GM23338 (cell line): ENCODE measurements at regions not wholly inside any gene's neighbourhood (a gene's known extent, or its start where the extent isn't known, plus 50 kb on each side); places are given as distances from the start of the nearest gene placed in this dataset.

Experiments
- ATAC-seq: fragments of 200-7000 bp; cut with Tn5 transposase; 3 replicates; pipeline ENCODE4 v1.9.1; 2020
- DNase-seq: peaks from one replicate; pipeline ENCODE4 v3.0.0-alpha.2; 2015; ENCODE audit warnings: low spot score
- H2AFZ ChIP-seq: fragments of 200-600 bp; sonication (generic); 2 replicates; pipeline ENCODE4 v1.8.0; 2016; ENCODE audit warnings: antibody characterized with exemption, mild to moderate bottlenecking, moderate library complexity
- H3F3A ChIP-seq: fragments of 200-600 bp; sonication (generic); replicated peaks from 2 replicates; pipeline ENCODE4 v1.8.0; 2017; ENCODE audit warnings: antibody characterized with exemption, mixed run types, low read depth
- H3K27ac ChIP-seq: fragments of 200-600 bp; sonication (generic); 2 replicates; pipeline ENCODE4 v1.6.1; 2016; ENCODE audit warnings: low read depth
- H3K27me3 ChIP-seq: fragments of 200-600 bp; sonication (generic); 2 replicates; pipeline ENCODE4 v1.8.0; 2016; ENCODE audit warnings: mild to moderate bottlenecking, mixed run types, moderate library complexity; ENCODE audit not compliant: insufficient read depth
- H3K36me3 ChIP-seq: fragments of 200-600 bp; sonication (generic); 2 replicates; pipeline ENCODE4 v1.8.0; 2016; ENCODE audit warnings: mild to moderate bottlenecking; ENCODE audit not compliant: insufficient read depth
- H3K4me1 ChIP-seq: fragments of 200-600 bp; sonication (generic); 2 replicates; pipeline ENCODE4 v1.8.0; 2016; ENCODE audit warnings: mild to moderate bottlenecking, moderate library complexity; ENCODE audit not compliant: insufficient read depth
- H3K4me2 ChIP-seq: fragments of 200-600 bp; sonication (generic); 2 replicates; pipeline ENCODE4 v1.7.1; 2017; ENCODE audit warnings: mixed run types
- H3K4me3 ChIP-seq: fragments of 200-600 bp; sonication (generic); 2 replicates; pipeline ENCODE4 v1.6.1; 2016; ENCODE audit warnings: mixed run types
- H3K79me2 ChIP-seq: fragments of 200-600 bp; sonication (generic); replicated peaks from 2 replicates; pipeline ENCODE4 v1.8.0; 2017; ENCODE audit warnings: mild to moderate bottlenecking; ENCODE audit not compliant: insufficient read depth
- H3K9me2 ChIP-seq: fragments of 200-600 bp; sonication (generic); 2 replicates; pipeline ENCODE4 v1.8.0; 2017; ENCODE audit not compliant: insufficient read depth
- H4K20me1 ChIP-seq: fragments of 200-600 bp; sonication (generic); replicated peaks from 2 replicates; pipeline ENCODE4 v1.8.0; 2017; ENCODE audit warnings: mild to moderate bottlenecking; ENCODE audit not compliant: insufficient read depth
- H3K27ac Mint-ChIP-seq: 2 replicates; pipeline ENCODE4 v1.8.0; 2020; ENCODE audit warnings: inconsistent platforms, mild to moderate bottlenecking, moderate library complexity, mixed read lengths
- H3K27me3 Mint-ChIP-seq: 3 replicates; pipeline ENCODE4 v1.8.0; 2022; ENCODE audit warnings: low read depth, mild to moderate bottlenecking, moderate library complexity, mixed read lengths, inconsistent platforms; ENCODE audit not compliant: insufficient read depth, poor library complexity
- H3K36me3 Mint-ChIP-seq: 3 replicates; pipeline ENCODE4 v1.8.0; 2021; ENCODE audit warnings: low read depth, mild to moderate bottlenecking, inconsistent platforms, moderate library complexity, mixed read lengths
- H3K4me1 Mint-ChIP-seq: 3 replicates; pipeline ENCODE4 v1.8.0; 2020; ENCODE audit warnings: mild to moderate bottlenecking, inconsistent platforms, mixed read lengths
- H3K4me3 Mint-ChIP-seq: 3 replicates; pipeline ENCODE4 v1.8.0; 2021; ENCODE audit warnings: moderate library complexity, mild to moderate bottlenecking, inconsistent platforms, mixed read lengths
- H3K9me3 Mint-ChIP-seq: 3 replicates; pipeline ENCODE4 v1.8.0; 2020; ENCODE audit warnings: moderate library complexity, mild to moderate bottlenecking, inconsistent platforms, mixed read lengths
- CREB1 ChIP-seq: fragments of 250-450 bp; sonication (Bioruptor Pico); IDR thresholded peaks from 2 replicates; pipeline ENCODE4 v1.5.0; 2020; ENCODE audit warnings: low read depth, mild to moderate bottlenecking, moderate library complexity
- EZH2phosphoT487 ChIP-seq: fragments of 200-600 bp; sonication (generic); IDR thresholded peaks from one replicate; pipeline ENCODE4 v1.8.1; 2018; ENCODE audit warnings: antibody characterized with exemption; ENCODE audit not compliant: unreplicated experiment
- NANOG ChIP-seq: IDR thresholded peaks from 2 replicates; pipeline ENCODE4 v1.6.1; 2016; ENCODE audit warnings: antibody characterized with exemption, borderline replicate concordance
- STAT1 ChIP-seq: IDR thresholded peaks from one replicate; pipeline ENCODE4 v1.6.1; 2016; ENCODE audit warnings: antibody characterized with exemption; ENCODE audit not compliant: unreplicated experiment
- TF ChIP-seq, protein P1 (sequence below), 2 experiments: fragments of 200-600 bp in 1 of 2; sonication (generic) in 1 of 2; conservative IDR thresholded peaks; 2 replicates each; pipeline versions ENCODE4 v1.5.1 to v1.6.1; 2016 to 2017; ENCODE audit warnings: antibody characterized with exemption in 2 of 2, low read depth in 2 of 2, mild to moderate bottlenecking in 2 of 2, moderate library complexity in 1 of 2
- TF ChIP-seq, protein P2 (sequence below): fragments of 250-450 bp; sonication (Bioruptor Pico); IDR thresholded peaks from 2 replicates; pipeline ENCODE4 v1.5.0; 2020; ENCODE audit warnings: mild to moderate bottlenecking, moderate library complexity

DNA sequence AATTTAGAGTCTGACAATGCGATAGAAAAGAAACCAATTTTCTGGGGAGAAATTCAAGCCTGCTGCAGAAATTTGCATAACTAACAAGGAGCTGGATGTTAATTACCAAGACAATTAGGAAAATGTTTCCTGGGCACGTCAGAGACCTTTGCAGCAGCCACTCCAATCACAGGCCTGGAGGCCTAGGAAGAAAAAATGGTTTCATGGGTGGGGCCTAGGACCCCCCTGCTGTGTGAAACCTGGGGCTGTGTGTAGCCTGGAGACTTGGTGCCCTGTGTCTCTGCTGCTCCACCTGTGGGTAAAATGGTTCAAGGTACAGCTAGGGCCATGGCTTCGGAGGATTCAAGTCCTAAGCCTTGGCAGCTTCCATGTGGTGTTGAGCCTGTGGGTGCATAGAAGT, 837.9 kb downstream of the OTOL1 start:
- Histone ChIP-seq H3K4me1 (no peaks in the 10 kb centered on the region), H3K4me2 (no peak overlapping the region), H3K27me3 (no peaks in the 10 kb centered on the region), H3K4me3 (no peak overlapping the region), H3K27ac (no peak overlapping the region), H3F3A (no peaks in the 10 kb centered on the region), H4K20me1 (no peaks in the 10 kb centered on the region), H3K36me3 (peaks cover 6% of the 10 kb centered on the region; the same call in 1 of the 2 replicates), H3K9me2 (peaks cover 11% of the 10 kb centered on the region; the same call in 1 of the 2 replicates), H2AFZ (no peak overlapping the region), H3K79me2 (no peaks in the 10 kb centered on the region)
- ATAC-seq (no peak), DNase-seq (no peak)
- H3K4me1 Mint-ChIP-seq: no peaks in the 10 kb centered on the region
- no peak overlapping the region for H3K4me3 Mint-ChIP-seq
- peaks cover 19% of the 10 kb centered on the region; the same call in 2 of the 3 replicates for H3K36me3 Mint-ChIP-seq
- TF ChIP-seq EZH2phosphoT487 (no peak), CREB1 (CRISPR knock-in tag) (no peak), STAT1 (no peak), NANOG (no peak)
- TF ChIP-seq, protein P1, sequence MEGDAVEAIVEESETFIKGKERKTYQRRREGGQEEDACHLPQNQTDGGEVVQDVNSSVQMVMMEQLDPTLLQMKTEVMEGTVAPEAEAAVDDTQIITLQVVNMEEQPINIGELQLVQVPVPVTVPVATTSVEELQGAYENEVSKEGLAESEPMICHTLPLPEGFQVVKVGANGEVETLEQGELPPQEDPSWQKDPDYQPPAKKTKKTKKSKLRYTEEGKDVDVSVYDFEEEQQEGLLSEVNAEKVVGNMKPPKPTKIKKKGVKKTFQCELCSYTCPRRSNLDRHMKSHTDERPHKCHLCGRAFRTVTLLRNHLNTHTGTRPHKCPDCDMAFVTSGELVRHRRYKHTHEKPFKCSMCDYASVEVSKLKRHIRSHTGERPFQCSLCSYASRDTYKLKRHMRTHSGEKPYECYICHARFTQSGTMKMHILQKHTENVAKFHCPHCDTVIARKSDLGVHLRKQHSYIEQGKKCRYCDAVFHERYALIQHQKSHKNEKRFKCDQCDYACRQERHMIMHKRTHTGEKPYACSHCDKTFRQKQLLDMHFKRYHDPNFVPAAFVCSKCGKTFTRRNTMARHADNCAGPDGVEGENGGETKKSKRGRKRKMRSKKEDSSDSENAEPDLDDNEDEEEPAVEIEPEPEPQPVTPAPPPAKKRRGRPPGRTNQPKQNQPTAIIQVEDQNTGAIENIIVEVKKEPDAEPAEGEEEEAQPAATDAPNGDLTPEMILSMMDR (conservative IDR thresholded peaks at IDR 0.05; ENCODE audit: low read depth in 2 of 2): no peak
- TF ChIP-seq, protein P2, sequence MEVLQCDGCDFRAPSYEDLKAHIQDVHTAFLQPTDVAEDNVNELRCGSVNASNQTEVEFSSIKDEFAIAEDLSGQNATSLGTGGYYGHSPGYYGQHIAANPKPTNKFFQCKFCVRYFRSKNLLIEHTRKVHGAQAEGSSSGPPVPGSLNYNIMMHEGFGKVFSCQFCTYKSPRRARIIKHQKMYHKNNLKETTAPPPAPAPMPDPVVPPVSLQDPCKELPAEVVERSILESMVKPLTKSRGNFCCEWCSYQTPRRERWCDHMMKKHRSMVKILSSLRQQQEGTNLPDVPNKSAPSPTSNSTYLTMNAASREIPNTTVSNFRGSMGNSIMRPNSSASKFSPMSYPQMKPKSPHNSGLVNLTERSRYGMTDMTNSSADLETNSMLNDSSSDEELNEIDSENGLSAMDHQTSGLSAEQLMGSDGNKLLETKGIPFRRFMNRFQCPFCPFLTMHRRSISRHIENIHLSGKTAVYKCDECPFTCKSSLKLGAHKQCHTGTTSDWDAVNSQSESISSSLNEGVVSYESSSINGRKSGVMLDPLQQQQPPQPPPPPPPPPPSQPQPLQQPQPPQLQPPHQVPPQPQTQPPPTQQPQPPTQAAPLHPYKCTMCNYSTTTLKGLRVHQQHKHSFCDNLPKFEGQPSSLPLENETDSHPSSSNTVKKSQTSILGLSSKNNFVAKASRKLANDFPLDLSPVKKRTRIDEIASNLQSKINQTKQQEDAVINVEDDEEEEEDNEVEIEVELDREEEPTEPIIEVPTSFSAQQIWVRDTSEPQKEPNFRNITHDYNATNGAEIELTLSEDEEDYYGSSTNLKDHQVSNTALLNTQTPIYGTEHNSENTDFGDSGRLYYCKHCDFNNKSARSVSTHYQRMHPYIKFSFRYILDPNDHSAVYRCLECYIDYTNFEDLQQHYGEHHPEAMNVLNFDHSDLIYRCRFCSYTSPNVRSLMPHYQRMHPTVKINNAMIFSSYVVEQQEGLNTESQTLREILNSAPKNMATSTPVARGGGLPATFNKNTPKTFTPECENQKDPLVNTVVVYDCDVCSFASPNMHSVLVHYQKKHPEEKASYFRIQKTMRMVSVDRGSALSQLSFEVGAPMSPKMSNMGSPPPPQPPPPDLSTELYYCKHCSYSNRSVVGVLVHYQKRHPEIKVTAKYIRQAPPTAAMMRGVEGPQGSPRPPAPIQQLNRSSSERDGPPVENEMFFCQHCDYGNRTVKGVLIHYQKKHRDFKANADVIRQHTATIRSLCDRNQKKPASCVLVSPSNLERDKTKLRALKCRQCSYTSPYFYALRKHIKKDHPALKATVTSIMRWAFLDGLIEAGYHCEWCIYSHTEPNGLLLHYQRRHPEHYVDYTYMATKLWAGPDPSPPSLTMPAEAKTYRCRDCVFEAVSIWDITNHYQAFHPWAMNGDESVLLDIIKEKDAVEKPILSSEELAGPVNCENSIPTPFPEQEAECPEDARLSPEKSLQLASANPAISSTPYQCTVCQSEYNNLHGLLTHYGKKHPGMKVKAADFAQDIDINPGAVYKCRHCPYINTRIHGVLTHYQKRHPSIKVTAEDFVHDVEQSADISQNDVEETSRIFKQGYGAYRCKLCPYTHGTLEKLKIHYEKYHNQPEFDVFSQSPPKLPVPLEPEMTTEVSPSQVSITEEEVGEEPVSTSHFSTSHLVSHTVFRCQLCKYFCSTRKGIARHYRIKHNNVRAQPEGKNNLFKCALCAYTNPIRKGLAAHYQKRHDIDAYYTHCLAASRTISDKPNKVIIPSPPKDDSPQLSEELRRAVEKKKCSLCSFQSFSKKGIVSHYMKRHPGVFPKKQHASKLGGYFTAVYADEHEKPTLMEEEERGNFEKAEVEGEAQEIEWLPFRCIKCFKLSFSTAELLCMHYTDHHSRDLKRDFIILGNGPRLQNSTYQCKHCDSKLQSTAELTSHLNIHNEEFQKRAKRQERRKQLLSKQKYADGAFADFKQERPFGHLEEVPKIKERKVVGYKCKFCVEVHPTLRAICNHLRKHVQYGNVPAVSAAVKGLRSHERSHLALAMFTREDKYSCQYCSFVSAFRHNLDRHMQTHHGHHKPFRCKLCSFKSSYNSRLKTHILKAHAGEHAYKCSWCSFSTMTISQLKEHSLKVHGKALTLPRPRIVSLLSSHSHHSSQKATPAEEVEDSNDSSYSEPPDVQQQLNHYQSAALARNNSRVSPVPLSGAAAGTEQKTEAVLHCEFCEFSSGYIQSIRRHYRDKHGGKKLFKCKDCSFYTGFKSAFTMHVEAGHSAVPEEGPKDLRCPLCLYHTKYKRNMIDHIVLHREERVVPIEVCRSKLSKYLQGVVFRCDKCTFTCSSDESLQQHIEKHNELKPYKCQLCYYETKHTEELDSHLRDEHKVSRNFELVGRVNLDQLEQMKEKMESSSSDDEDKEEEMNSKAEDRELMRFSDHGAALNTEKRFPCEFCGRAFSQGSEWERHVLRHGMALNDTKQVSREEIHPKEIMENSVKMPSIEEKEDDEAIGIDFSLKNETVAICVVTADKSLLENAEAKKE: no peak
- H3K27ac Mint-ChIP-seq: no peak overlapping the region
- no peaks in the 10 kb centered on the region for H3K27me3 Mint-ChIP-seq
- H3K9me3 Mint-ChIP-seq: peaks cover 19% of the 10 kb centered on the region
